Right lobe of liver (tissue), 4 donors: ENCODE measurements at regions not wholly inside any gene's neighbourhood (a gene's known extent, or its start where the extent isn't known, plus 50 kb on each side); places are given as distances from the start of the nearest gene placed in this dataset.

Source experiments
- CTCF ChIP-seq, 4 donors: fragments of 200-600 bp in 3 of 4; fragments of 450-650 bp in 1 of 4; IDR thresholded peaks; one replicate each; pipeline versions ENCODE4 v1.5.1 to v1.8.0; 2016 to 2022; ENCODE audit warnings: antibody characterized with exemption in 4 of 4, mild to moderate bottlenecking in 2 of 4
- POLR2A ChIP-seq: fragments of 450-650 bp; IDR thresholded peaks from one replicate; pipeline ENCODE4 v1.6.1; 2017; ENCODE audit warnings: antibody characterized with exemption, mild to moderate bottlenecking
- donor health status: DM: no; HTN: no; CAD: no.
- donor health status: DM: no; HTN: no; CAD: no.
- donor health status: DM: no; HTN: yes; CAD: no.

GRCh38 chr3:107235193-107235927, 141.9 kb upstream of the CCDC54 start:
- TF ChIP-seq POLR2A (no peak), CTCF (IDR thresholded peaks at IDR 0.05) (no peak)
